Astrocyte (in vitro differentiated cells and primary cell): ENCODE measurements at regions not wholly inside any gene's neighbourhood (a gene's known extent, or its start where the extent isn't known, plus 50 kb on each side); places are given as distances from the start of the nearest gene placed in this dataset.

Experiments used
- DNase-seq: peaks from one replicate; pipeline ENCODE4 v3.0.0-alpha.2; 2010; ENCODE audit warnings: low read depth
- FAIRE-seq: peaks from 2 replicates; lab custom pipeline; 2011; peaks lifted over from hg19 to GRCh38; lab: Jason Lieb, UNC
- H2AFZ ChIP-seq: 2 replicates; pipeline ENCODE4 v1.6.0; 2012; ENCODE audit warnings: low read depth, low read length, inconsistent platforms
- H3K27ac ChIP-seq: 2 replicates; pipeline ENCODE4 v1.5.1; 2011; ENCODE audit warnings: low read depth, low read length, inconsistent platforms
- H3K27me3 ChIP-seq: 2 replicates; pipeline ENCODE4 v1.6.0; 2011; ENCODE audit warnings: low read length, inconsistent platforms; ENCODE audit not compliant: insufficient read depth
- H3K36me3 ChIP-seq: 2 replicates; pipeline ENCODE4 v1.5.1; 2011; ENCODE audit warnings: low read length, inconsistent platforms; ENCODE audit not compliant: insufficient read depth
- H3K4me1 ChIP-seq: 2 replicates; pipeline ENCODE4 v1.5.1; 2011; ENCODE audit warnings: low read length, inconsistent platforms; ENCODE audit not compliant: insufficient read depth
- H3K4me2 ChIP-seq: 2 replicates; pipeline ENCODE4 v1.6.0; 2012; ENCODE audit warnings: low read length, inconsistent platforms
- H3K4me3 ChIP-seq: 2 replicates; pipeline ENCODE4 v1.5.1; 2011; ENCODE audit warnings: low read depth, mild to moderate bottlenecking, low read length, inconsistent platforms; ENCODE audit not compliant: insufficient read depth
- H3K79me2 ChIP-seq: 2 replicates; pipeline ENCODE4 v1.6.0; 2012; ENCODE audit warnings: mild to moderate bottlenecking, low read length, inconsistent platforms; ENCODE audit not compliant: insufficient read depth
- H3K9ac ChIP-seq: 2 replicates; pipeline ENCODE4 v1.6.0; 2012; ENCODE audit warnings: mild to moderate bottlenecking, low read length, inconsistent platforms
- H3K9me3 ChIP-seq: 2 replicates; pipeline ENCODE4 v1.5.1; 2012; ENCODE audit warnings: low read depth, mild to moderate bottlenecking, low read length, inconsistent platforms; ENCODE audit not compliant: insufficient read depth
- H4K20me1 ChIP-seq: 2 replicates; pipeline ENCODE4 v1.6.0; 2012; ENCODE audit warnings: low read length, inconsistent platforms; ENCODE audit not compliant: insufficient read depth
- H3K27ac Mint-ChIP-seq: one replicate; pipeline ENCODE4 v1.8.0; 2021; ENCODE audit warnings: mild to moderate bottlenecking, mixed read lengths; ENCODE audit not compliant: unreplicated experiment
- H3K27me3 Mint-ChIP-seq: one replicate; pipeline ENCODE4 v1.8.0; 2021; ENCODE audit warnings: low read depth, mixed read lengths; ENCODE audit not compliant: unreplicated experiment
- H3K36me3 Mint-ChIP-seq: one replicate; pipeline ENCODE4 v1.8.0; 2021; ENCODE audit warnings: low read depth, mixed read lengths; ENCODE audit not compliant: unreplicated experiment
- H3K4me1 Mint-ChIP-seq: one replicate; pipeline ENCODE4 v1.8.0; 2021; ENCODE audit warnings: low read depth, mixed read lengths; ENCODE audit not compliant: unreplicated experiment
- H3K4me3 Mint-ChIP-seq: one replicate; pipeline ENCODE4 v1.8.0; 2021; ENCODE audit warnings: mild to moderate bottlenecking, moderate library complexity, mixed read lengths; ENCODE audit not compliant: unreplicated experiment
- H3K9me3 Mint-ChIP-seq: one replicate; pipeline ENCODE4 v1.8.0; 2021; ENCODE audit warnings: mild to moderate bottlenecking, mixed read lengths; ENCODE audit not compliant: unreplicated experiment
- EZH2 ChIP-seq: IDR thresholded peaks from 2 replicates; pipeline ENCODE4 v1.6.1; 2012; ENCODE audit warnings: mild to moderate bottlenecking, low read length, inconsistent platforms; ENCODE audit not compliant: insufficient read depth
- TF ChIP-seq, protein P1 (sequence below): IDR thresholded peaks from 2 replicates; pipeline ENCODE4 v1.5.1; 2011; ENCODE audit warnings: low read depth, mild to moderate bottlenecking, inconsistent platforms, low read length, moderate library complexity; ENCODE audit not compliant: insufficient read depth

DNA sequence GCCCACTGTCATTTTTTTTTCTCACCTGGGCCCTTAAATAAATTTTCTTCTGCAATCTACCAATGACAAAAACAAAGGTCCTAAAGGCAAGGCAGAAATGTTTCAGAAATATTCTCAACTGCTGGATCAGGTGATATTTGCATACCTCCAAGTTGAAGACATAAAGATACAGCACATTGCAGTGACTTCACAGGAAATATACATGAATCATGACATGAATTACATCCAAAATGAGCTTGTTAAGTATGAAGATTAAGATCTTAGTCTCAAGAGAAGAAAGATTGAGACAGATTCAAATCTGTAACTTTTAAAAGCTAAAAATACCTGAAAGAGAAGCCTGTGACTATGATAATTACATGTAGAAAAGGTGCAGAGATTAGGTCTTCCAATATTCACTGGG lies 207.8 kb downstream of the SIPA1L2 start:
- TF ChIP-seq, protein P1, sequence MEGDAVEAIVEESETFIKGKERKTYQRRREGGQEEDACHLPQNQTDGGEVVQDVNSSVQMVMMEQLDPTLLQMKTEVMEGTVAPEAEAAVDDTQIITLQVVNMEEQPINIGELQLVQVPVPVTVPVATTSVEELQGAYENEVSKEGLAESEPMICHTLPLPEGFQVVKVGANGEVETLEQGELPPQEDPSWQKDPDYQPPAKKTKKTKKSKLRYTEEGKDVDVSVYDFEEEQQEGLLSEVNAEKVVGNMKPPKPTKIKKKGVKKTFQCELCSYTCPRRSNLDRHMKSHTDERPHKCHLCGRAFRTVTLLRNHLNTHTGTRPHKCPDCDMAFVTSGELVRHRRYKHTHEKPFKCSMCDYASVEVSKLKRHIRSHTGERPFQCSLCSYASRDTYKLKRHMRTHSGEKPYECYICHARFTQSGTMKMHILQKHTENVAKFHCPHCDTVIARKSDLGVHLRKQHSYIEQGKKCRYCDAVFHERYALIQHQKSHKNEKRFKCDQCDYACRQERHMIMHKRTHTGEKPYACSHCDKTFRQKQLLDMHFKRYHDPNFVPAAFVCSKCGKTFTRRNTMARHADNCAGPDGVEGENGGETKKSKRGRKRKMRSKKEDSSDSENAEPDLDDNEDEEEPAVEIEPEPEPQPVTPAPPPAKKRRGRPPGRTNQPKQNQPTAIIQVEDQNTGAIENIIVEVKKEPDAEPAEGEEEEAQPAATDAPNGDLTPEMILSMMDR: no peak
- TF ChIP-seq EZH2: no peak
- no peak overlapping the region for H3K9ac ChIP-seq
- H3K4me3 ChIP-seq: no peak overlapping the region
- Mint-ChIP-seq H3K4me3 (no peak overlapping the region), H3K36me3 (peaks cover 22% of the 10 kb centered on the region), H3K4me1 (no peaks in the 10 kb centered on the region), H3K27ac (no peak overlapping the region), H3K9me3 (peaks cover 3% of the 10 kb centered on the region), H3K27me3 (no peaks in the 10 kb centered on the region)
- DNase-seq (peak; percentile 41), FAIRE-seq (no peak)
- H3K4me1 ChIP-seq: no peaks in the 10 kb centered on the region
- no peak overlapping the region for H2AFZ ChIP-seq
- H3K4me2 ChIP-seq: no peak overlapping the region
- H4K20me1 ChIP-seq: no peaks in the 10 kb centered on the region
- H3K27me3 ChIP-seq: no peaks in the 10 kb centered on the region
- H3K27ac ChIP-seq: no peak overlapping the region
- no peaks in the 10 kb centered on the region for H3K79me2 ChIP-seq
- H3K9me3 ChIP-seq: no peaks in the 10 kb centered on the region
- H3K36me3 ChIP-seq: no peaks in the 10 kb centered on the region

DNA sequence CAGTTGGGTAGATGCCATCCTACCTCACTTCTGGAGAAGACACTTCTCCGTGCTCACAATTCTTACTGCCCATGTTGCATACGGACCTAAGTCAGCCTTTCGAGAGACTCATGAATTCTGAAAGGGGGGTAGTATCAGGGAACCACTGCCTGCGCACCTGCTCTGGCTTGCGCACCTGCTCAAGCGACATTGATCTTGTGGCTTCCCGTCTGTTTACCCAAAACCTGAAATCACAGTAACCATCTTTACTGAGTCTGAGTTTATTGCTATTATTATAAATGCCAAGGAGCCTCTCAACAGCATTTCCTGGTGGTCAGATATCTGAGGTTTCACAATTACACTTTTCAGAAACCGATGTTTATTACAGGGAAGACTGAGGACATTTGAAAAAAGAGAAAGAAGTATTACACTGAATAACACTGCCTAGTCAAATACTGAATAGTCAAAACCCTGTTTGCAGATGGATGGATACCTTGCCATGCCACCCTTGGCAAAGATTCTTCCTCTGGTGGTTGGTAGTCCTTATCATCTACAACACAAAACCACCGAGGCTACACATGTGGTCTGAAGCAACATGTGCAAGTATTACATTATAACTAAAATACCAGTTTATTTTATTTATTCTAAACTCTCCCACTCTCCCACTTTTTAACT lies 208.7 kb downstream of the SIPA1L2 start:
- H3K27me3 ChIP-seq: no peaks in the 10 kb centered on the region
- no peak overlapping the region for H3K27ac ChIP-seq
- no peak overlapping the region for H3K4me2 ChIP-seq
- no peak overlapping the region for H3K4me3 ChIP-seq
- H3K36me3 Mint-ChIP-seq: peaks cover 22% of the 10 kb centered on the region
- no peak for TF ChIP-seq EZH2
- TF ChIP-seq, protein P1: no peak
- FAIRE-seq: no peak
- no peaks in the 10 kb centered on the region for H3K36me3 ChIP-seq
- H3K9me3 Mint-ChIP-seq: peaks cover 3% of the 10 kb centered on the region
- H3K4me1 Mint-ChIP-seq: peaks cover under 1% of the 10 kb centered on the region
- H3K4me1 ChIP-seq: no peaks in the 10 kb centered on the region
- H3K4me3 Mint-ChIP-seq: no peak overlapping the region
- no peaks in the 10 kb centered on the region for H3K79me2 ChIP-seq
- no peaks in the 10 kb centered on the region for H3K9me3 ChIP-seq
- no peak overlapping the region for H3K27ac Mint-ChIP-seq
- no peaks in the 10 kb centered on the region for H3K27me3 Mint-ChIP-seq
- no peak overlapping the region for H3K9ac ChIP-seq
- no peak for DNase-seq
- no peak overlapping the region for H2AFZ ChIP-seq
- no peaks in the 10 kb centered on the region for H4K20me1 ChIP-seq

DNA sequence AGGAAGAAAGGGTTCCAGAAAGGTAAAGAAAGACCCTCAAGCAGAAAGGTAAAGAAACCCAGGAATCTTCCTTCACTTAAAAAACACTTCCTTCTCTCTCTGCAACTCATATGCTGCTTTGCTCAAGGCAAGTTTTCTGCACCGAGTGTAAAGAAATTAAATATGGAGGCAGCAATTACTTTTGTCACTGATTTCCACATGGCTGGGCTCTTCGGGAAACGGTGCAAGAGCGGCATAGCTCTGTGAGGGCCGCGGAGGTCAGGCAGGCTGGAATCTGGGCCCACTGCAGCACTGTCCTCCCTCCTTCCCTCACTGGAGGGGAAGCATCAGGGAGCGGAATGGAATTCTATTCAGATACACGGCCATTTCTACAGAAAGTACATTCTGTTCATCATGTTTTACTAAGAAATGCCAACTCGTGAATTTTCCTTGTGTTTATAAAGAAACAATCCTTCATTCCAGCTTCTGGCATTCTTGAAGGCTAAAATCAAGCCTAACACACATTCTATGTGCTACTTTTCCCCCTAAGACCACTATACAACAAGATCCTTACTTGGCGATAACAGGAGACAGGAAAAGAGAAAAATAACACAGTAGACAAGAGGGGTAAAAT lies 212.2 kb downstream of the SIPA1L2 start:
- Histone ChIP-seq H3K9me3 (no peaks in the 10 kb centered on the region), H3K4me2 (no peak overlapping the region), H3K79me2 (no peaks in the 10 kb centered on the region), H3K27me3 (no peaks in the 10 kb centered on the region), H3K4me1 (no peaks in the 10 kb centered on the region), H4K20me1 (no peaks in the 10 kb centered on the region), H3K4me3 (no peak overlapping the region), H2AFZ (no peak overlapping the region), H3K27ac (no peak overlapping the region), H3K9ac (no peak overlapping the region), H3K36me3 (no peaks in the 10 kb centered on the region)
- no peak for TF ChIP-seq EZH2
- TF ChIP-seq, protein P1: no peak
- Mint-ChIP-seq H3K4me3 (no peak overlapping the region), H3K27ac (no peak overlapping the region), H3K9me3 (peaks cover 3% of the 10 kb centered on the region), H3K36me3 (peaks cover 22% of the 10 kb centered on the region), H3K4me1 (peaks cover 9% of the 10 kb centered on the region), H3K27me3 (no peaks in the 10 kb centered on the region)
- no peak for FAIRE-seq
- no peak for DNase-seq
